Naive B cell (primary cell): ENCODE measurements at regions not wholly inside any gene's neighbourhood (a gene's known extent, or its start where the extent isn't known, plus 50 kb on each side); places are given as distances from the start of the nearest gene placed in this dataset.
A peak's percentile ranks its signal among the peaks of the same experiment; 100 is the strongest.

Source experiments
- ATAC-seq, 2 donors: fragments of 150-1000 bp; cut with Tn5 transposase; 2 replicates each; pipeline ENCODE4 v1.10.0; 2021; ENCODE audit warnings: low read depth in 2 of 2, mild to moderate bottlenecking in 2 of 2, moderate library complexity in 2 of 2
- DNase-seq: peaks from one replicate; pipeline ENCODE4 v3.0.0; 2022
- H3K27ac Mint-ChIP-seq, 6 donors: one replicate each; pipeline ENCODE4 v1.8.0; 2020 to 2022; ENCODE audit warnings: mild to moderate bottlenecking in 6 of 6, mixed read lengths in 6 of 6, moderate library complexity in 5 of 6, inconsistent platforms in 2 of 6
- H3K27me3 Mint-ChIP-seq, 3 donors: one replicate each; pipeline ENCODE4 v1.8.0; 2021 to 2022; ENCODE audit warnings: mixed read lengths in 3 of 3, mild to moderate bottlenecking in 1 of 3
- H3K36me3 Mint-ChIP-seq, 2 donors: one replicate each; pipeline ENCODE4 v1.8.0; 2020 to 2022; ENCODE audit warnings: mixed read lengths in 2 of 2, inconsistent platforms in 1 of 2, mild to moderate bottlenecking in 1 of 2
- H3K4me1 Mint-ChIP-seq, 3 donors: one replicate each; pipeline ENCODE4 v1.8.0; 2020 to 2022; ENCODE audit warnings: mixed read lengths in 3 of 3, inconsistent platforms in 1 of 3, mild to moderate bottlenecking in 1 of 3, moderate library complexity in 1 of 3
- H3K4me3 Mint-ChIP-seq, 8 donors: one replicate each; pipeline ENCODE4 v1.8.0; 2020 to 2022; ENCODE audit warnings: mild to moderate bottlenecking in 8 of 8, mixed read lengths in 8 of 8, moderate library complexity in 8 of 8, inconsistent platforms in 2 of 8
- H3K9me3 Mint-ChIP-seq, 7 donors: one replicate each; pipeline ENCODE4 v1.8.0; 2020 to 2022; ENCODE audit warnings: mixed read lengths in 7 of 7, mild to moderate bottlenecking in 5 of 7, inconsistent platforms in 2 of 7, moderate library complexity in 1 of 7

GRCh38 chr6:14814016-14814415, 431.9 kb upstream of the JARID2 start:
- DNase-seq = no peak
- Mint-ChIP-seq H3K27ac (peak overlapping the region in 2 of 6 donors; percentile 58 to 74), H3K4me1 (peaks cover 2 to 15% (median 5%) of the 10 kb centered on the region in 3 donors), H3K9me3 (no peaks in the 10 kb centered on the region), H3K4me3 (no peak overlapping the region), H3K36me3 (peaks cover 0 to 3% of the 10 kb centered on the region in 2 donors), H3K27me3 (peaks cover 0 to 4% (median 0%) of the 10 kb centered on the region in 3 donors)
- no peak for ATAC-seq

GRCh38 chr6:14816116-14816859, 429.6 kb upstream of the JARID2 start:
- Mint-ChIP-seq H3K27me3 (peaks cover 0 to 4% (median 0%) of the 10 kb centered on the region in 3 donors), H3K4me1 (peaks cover 3 to 20% (median 11%) of the 10 kb centered on the region in 3 donors), H3K4me3 (no peak overlapping the region), H3K9me3 (no peaks in the 10 kb centered on the region), H3K36me3 (peaks cover 0 to 13% of the 10 kb centered on the region in 2 donors), H3K27ac (peak overlapping the region in 2 of 6 donors; percentile 2 to 88)
- DNase-seq = no peak
- ATAC-seq = no peak

GRCh38 chr6:14817074-14817473, 428.8 kb upstream of the JARID2 start:
- DNase-seq (no peak), ATAC-seq (no peak)
- H3K4me3 Mint-ChIP-seq = no peak overlapping the region
- H3K36me3 Mint-ChIP-seq = peaks cover 0 to 13% of the 10 kb centered on the region in 2 donors
- H3K9me3 Mint-ChIP-seq = peaks cover 0 to 2% (median 0%) of the 10 kb centered on the region in 7 donors
- peaks cover 0 to 4% (median 0%) of the 10 kb centered on the region in 3 donors for H3K27me3 Mint-ChIP-seq
- peak overlapping the region in 2 of 6 donors; percentile 9 to 88 for H3K27ac Mint-ChIP-seq
- H3K4me1 Mint-ChIP-seq = peaks cover 7 to 20% (median 11%) of the 10 kb centered on the region in 3 donors

- Mint-ChIP-seq H3K36me3 (peaks cover 0 to 13% of the 10 kb centered on the region in 2 donors), H3K27ac (peak overlapping the region in 3 of 6 donors; percentile 1 to 45 (median 17)), H3K27me3 (peaks cover 0 to 4% (median 0%) of the 10 kb centered on the region in 3 donors), H3K4me1 (peaks cover 7 to 20% (median 11%) of the 10 kb centered on the region in 3 donors), H3K9me3 (peaks cover 0 to 2% (median 0%) of the 10 kb centered on the region in 7 donors), H3K4me3 (no peak overlapping the region)
- DNase-seq (no peak), ATAC-seq (no peak)
Measured at GRCh38 chr6:14818422-14818884, 427.4 kb upstream of the JARID2 start.

- H3K9me3 Mint-ChIP-seq = peaks cover 0 to 2% (median 0%) of the 10 kb centered on the region in 7 donors
Measured at GRCh38 chr6:14819001-14819400, 426.9 kb upstream of the JARID2 start.

GRCh38 chr6:14819840-14820420, 425.9 kb upstream of the JARID2 start:
- Mint-ChIP-seq H3K9me3 (peaks cover 0 to 2% (median 0%) of the 10 kb centered on the region in 7 donors), H3K27ac (peak overlapping the region in 2 of 6 donors; percentile 1 to 89), H3K4me3 (peak overlapping the region in 1 of 8 donors; percentile 22), H3K36me3 (peaks cover 0 to 13% of the 10 kb centered on the region in 2 donors), H3K4me1 (peaks cover 7 to 20% (median 11%) of the 10 kb centered on the region in 3 donors), H3K27me3 (peaks cover 0 to 4% (median 0%) of the 10 kb centered on the region in 3 donors)
- ATAC-seq (no peak), DNase-seq (no peak)

More at GRCh38 chr6:14819001-14819400, 426.9 kb upstream of the JARID2 start:
- H3K36me3 Mint-ChIP-seq = peaks cover 0 to 13% of the 10 kb centered on the region in 2 donors
- peaks cover 0 to 2% (median 0%) of the 10 kb centered on the region in 3 donors for H3K27me3 Mint-ChIP-seq
- H3K27ac Mint-ChIP-seq = peak overlapping the region in 4 of 6 donors; percentile 1 to 66 (median 24)
- DNase-seq (no peak), ATAC-seq (no peak)
- peaks cover 7 to 20% (median 11%) of the 10 kb centered on the region in 3 donors for H3K4me1 Mint-ChIP-seq
- H3K4me3 Mint-ChIP-seq = no peak overlapping the region

GRCh38 chr6:14822012-14822553, 423.8 kb upstream of the JARID2 start:
- peak overlapping the region in 1 of 6 donors; percentile 19 for H3K27ac Mint-ChIP-seq
- H3K9me3 Mint-ChIP-seq = peaks cover 0 to 2% (median 0%) of the 10 kb centered on the region in 7 donors
- peaks cover 8 to 11% (median 11%) of the 10 kb centered on the region in 3 donors for H3K4me1 Mint-ChIP-seq

GRCh38 chr6:14822679-14823078, 423.2 kb upstream of the JARID2 start:
- H3K4me1 Mint-ChIP-seq = peaks cover 9 to 11% (median 11%) of the 10 kb centered on the region in 3 donors
- ATAC-seq (no peak), DNase-seq (no peak)
- H3K9me3 Mint-ChIP-seq = peaks cover 0 to 2% (median 0%) of the 10 kb centered on the region in 7 donors
- no peak overlapping the region for H3K4me3 Mint-ChIP-seq
- H3K27ac Mint-ChIP-seq = no peak overlapping the region
- H3K36me3 Mint-ChIP-seq = peaks cover 0 to 13% of the 10 kb centered on the region in 2 donors
- H3K27me3 Mint-ChIP-seq = peaks cover 0 to 9% (median 0%) of the 10 kb centered on the region in 3 donors

More at GRCh38 chr6:14822012-14822553, 423.8 kb upstream of the JARID2 start:
- no peak overlapping the region for H3K4me3 Mint-ChIP-seq
- DNase-seq (no peak), ATAC-seq (no peak)
- peaks cover 0 to 9% (median 0%) of the 10 kb centered on the region in 3 donors for H3K27me3 Mint-ChIP-seq
- peaks cover 0 to 13% of the 10 kb centered on the region in 2 donors for H3K36me3 Mint-ChIP-seq

- Mint-ChIP-seq H3K27me3 (peaks cover 0 to 9% (median 0%) of the 10 kb centered on the region in 3 donors), H3K27ac (peak overlapping the region in 1 of 6 donors; percentile 60), H3K9me3 (peaks cover 0 to 2% (median 0%) of the 10 kb centered on the region in 7 donors), H3K36me3 (peaks cover 0 to 9% of the 10 kb centered on the region in 2 donors), H3K4me3 (no peak overlapping the region), H3K4me1 (peaks cover 6% of the 10 kb centered on the region in 3 donors)
- ATAC-seq = no peak
- no peak for DNase-seq
Measured at GRCh38 chr6:14824060-14824459, 421.8 kb upstream of the JARID2 start.

GRCh38 chr6:14824484-14825275, 421.2 kb upstream of the JARID2 start:
- no peak for DNase-seq
- Mint-ChIP-seq H3K4me1 (peaks cover 2 to 6% (median 2%) of the 10 kb centered on the region in 3 donors), H3K9me3 (peaks cover 0 to 2% (median 0%) of the 10 kb centered on the region in 7 donors), H3K36me3 (peaks cover 0 to 3% of the 10 kb centered on the region in 2 donors), H3K27ac (peak overlapping the region in 1 of 6 donors; percentile 94), H3K27me3 (peaks cover 0 to 9% (median 0%) of the 10 kb centered on the region in 3 donors), H3K4me3 (no peak overlapping the region)
- no peak for ATAC-seq

- ATAC-seq (no peak), DNase-seq (no peak)
- H3K27ac Mint-ChIP-seq = peak overlapping the region in 2 of 6 donors; percentile 41 to 64
- H3K27me3 Mint-ChIP-seq = peaks cover 0 to 9% (median 0%) of the 10 kb centered on the region in 3 donors
- H3K4me3 Mint-ChIP-seq = no peak overlapping the region
- H3K36me3 Mint-ChIP-seq = no peaks in the 10 kb centered on the region
- peaks cover 0 to 2% (median 0%) of the 10 kb centered on the region in 7 donors for H3K9me3 Mint-ChIP-seq
- peaks cover 4 to 5% (median 4%) of the 10 kb centered on the region in 3 donors for H3K4me1 Mint-ChIP-seq
Measured at GRCh38 chr6:14826456-14826855, 419.4 kb upstream of the JARID2 start.

GRCh38 chr6:14827354-14827753, 418.5 kb upstream of the JARID2 start:
- peaks cover 0 to 1% (median 0%) of the 10 kb centered on the region in 7 donors for H3K9me3 Mint-ChIP-seq
- no peak for DNase-seq
- H3K4me1 Mint-ChIP-seq = peaks cover 2 to 5% (median 4%) of the 10 kb centered on the region in 3 donors

More at GRCh38 chr6:14827354-14827753, 418.5 kb upstream of the JARID2 start:
- Mint-ChIP-seq H3K27me3 (peaks cover 0 to 9% (median 0%) of the 10 kb centered on the region in 3 donors), H3K27ac (no peak overlapping the region), H3K4me3 (no peak overlapping the region), H3K36me3 (no peaks in the 10 kb centered on the region)
- ATAC-seq = no peak
